ENCODE measurements at regions not wholly inside any gene's neighbourhood (a gene's known extent, or its start where the extent isn't known, plus 50 kb on each side); places are given as distances from the start of the nearest gene placed in this dataset.
"Not testable (repeated sequence)": the region's sequence is repeated elsewhere in the genome, so short reads cannot be mapped to it uniquely, and the experiment has no call there.

DNA sequence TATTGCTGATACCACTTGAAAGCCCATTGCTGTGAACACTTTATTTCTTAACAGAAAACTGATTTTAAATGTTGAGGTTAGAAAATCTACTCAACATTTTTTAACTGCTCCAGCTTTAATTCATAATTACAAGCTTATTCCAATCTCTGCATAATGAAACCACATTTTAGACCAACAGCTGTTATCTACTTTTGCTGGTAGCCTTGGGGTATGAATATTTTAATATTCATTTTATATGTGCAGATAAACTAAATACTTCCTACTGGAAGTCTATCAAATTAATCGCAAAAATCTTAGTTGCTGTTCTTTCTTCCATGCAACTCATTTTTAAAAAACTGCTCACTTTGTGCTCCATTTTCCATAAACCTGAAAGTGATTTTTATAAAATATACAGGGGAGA, 189.3 kb upstream of the SLC35B3 start:
- no peak for DNase-seq (ENCODE audit: low spot score)

DNA sequence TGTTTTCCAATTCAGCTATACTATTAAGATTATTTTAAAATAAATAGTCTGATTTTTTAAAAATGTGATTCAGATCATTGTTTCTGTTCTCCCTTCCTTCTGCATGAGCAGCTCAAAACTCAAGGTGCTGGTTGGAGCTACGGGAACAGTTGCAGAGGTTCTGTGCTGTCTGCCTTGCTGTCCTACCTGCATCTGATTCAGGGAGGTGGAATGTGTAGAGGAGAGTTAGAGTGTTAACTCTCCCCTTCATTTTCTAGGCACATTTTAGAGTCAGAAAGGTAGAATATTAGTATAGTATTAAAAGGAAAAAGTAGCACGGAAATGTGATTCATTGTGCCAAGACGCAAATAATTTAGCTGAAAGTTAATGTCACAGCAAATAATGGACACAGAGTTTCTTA, 188.1 kb upstream of the SLC35B3 start:
- DNase-seq (ENCODE audit: low spot score) = no peak

DNA sequence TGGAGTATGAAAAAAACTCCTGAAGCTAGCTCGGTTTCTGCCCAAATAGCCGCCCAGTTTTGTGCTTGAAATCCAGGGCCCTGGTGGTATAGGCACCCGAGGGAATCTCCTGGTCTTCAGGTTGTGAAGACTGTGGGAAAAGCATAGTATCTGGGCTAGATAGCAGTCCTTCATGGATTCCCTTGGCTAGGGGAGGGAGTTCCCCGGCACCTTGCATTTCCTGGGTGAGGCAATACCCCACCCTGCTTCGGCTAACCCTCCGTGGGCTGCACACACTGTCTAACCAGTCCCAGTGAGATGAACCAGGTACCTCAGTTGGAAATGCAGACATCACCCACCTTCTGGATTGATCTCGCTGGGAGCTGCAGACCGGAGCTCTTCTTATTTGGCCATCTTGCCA, 184.5 kb upstream of the SLC35B3 start:
- no peak for DNase-seq (ENCODE audit: low spot score)

DNA sequence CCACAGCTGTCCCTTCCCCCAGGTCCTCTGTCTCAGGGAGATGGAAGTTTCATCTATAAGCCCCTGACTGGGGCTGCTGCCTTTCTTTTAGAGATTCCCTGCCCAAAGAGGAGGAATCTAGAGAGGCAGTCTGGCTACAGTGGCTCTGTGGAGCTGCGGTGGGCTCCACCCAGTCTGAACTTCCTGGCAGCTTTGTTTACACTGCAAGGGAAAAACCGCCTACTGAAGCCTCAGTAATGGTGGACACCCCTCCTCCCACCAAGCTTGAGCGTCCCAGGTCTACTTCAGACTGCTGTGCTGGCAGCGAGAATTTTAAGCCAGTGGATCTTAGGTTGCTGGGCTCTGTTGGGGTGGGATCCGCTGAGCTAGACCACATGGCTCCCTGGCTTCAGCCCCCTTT, 184.1 kb upstream of the SLC35B3 start:
- not testable (repeated sequence) for DNase-seq (ENCODE audit: low spot score)

DNA sequence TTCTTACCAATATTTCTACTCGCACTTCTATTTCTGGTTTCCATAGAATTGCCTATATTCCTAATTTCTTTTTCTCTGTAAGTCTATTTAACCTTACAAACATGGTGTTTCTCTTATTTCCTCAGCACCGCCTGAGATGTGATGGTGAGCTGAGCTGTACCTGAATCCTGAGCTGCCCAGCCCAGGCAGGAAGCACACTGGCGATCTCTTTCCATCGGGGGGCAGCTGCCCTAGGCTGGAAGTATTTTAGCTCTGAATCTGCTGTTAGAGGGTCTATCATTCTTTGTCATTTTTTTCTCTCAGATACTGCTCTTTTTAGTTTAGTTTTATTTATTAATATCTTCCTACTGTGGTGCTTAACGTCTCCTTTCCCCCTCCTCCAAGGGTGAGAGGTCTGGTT, 173.4 kb upstream of the SLC35B3 start:
- no peak for DNase-seq (ENCODE audit: low spot score)

DNA sequence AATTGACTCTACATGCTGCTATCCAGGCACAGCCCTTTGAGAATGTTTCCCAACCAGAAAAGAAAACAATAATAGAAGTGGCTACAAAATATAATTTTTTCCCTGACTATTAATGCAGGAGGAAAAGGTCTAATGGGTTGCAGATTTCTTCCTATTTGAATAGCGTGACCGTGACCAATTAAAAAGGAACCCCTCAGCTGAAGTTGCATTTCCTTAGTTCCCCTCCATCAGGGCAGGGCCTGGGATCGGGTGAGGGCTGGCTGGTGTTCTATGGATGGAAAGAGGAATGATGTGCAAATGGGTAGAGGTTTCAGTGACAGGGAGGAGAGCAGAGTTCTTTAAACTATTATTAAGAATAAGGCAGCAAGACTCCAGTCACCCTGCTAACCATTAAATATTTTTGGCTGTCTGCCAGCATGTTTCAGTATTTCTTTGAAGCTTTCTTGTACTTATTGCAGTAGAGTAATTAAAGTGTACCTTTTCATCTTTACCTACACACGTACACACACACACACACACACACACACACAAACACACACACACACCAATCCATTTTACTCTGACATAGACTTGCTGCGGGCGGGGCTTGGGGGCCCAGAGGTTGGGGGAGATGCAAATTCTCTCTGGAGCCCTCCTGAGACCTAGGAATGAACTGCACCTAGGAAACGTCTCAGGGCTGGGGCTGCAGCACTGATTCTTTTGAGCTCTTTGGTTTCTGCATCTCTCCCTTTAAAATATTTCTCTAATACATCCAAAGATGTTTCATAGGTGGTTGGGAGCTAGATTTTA, 154.8 kb upstream of the SLC35B3 start:
- peak; percentile 22 for DNase-seq (ENCODE audit: low spot score)

DNA sequence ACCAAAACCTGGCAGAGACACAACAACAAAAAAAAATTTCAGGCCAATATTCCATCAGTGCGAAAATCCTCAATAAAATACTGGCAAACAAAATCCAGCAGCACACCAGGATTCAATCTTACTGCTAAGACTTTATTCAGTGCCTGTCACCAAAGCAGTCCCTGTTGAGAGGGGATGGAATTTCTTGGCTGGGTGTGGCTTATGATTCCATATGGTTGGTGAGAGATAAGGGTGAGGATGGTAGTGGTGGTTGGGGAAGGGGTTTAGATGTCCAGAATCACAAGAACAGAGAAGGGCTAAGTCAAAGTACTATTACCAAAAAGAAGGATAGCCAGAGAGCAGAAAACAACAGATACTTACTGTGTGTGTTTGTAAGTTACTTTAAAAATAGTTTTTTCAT, 152.8 kb upstream of the SLC35B3 start:
- no peak for DNase-seq (ENCODE audit: low spot score)

DNA sequence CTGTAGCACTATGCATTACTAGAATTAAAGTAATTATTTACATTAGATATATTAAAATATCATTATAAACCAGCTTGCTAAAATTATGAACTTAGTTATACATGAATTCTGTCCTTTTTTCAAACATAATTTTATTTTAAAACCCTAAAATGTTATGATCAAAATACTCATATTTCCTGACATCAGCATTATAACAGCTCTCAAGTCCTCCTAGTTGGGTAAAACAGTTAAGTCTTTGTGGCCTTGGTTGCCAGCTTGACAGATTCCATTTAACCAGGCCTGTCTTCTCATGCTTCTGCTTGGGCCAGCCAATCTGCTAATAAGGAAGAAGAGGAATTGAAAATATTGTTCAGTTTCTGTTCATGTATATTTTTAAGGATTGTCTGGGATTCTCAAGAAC, 147.9 kb upstream of the SLC35B3 start:
- no peak for DNase-seq (ENCODE audit: low spot score)

DNA sequence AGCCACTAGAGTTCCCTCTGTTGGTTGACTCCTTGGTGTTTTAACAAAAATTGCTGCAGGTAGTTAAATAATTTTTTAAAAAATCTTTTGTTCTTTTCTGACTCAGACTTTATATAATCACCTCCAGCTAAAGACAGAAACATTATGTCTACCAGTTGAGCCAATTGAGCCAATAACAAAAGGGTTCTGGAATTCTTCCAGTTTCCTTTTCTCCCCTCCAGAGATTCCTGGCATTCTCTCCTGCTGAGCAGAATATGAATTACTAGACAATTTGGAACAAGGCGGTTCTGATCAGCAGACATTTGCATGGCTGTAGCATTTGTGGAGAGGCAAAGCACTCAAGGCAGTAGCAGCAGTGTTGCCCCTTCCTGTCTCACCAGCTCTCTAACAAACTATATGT, 144.0 kb upstream of the SLC35B3 start:
- no peak for DNase-seq (ENCODE audit: low spot score)

DNA sequence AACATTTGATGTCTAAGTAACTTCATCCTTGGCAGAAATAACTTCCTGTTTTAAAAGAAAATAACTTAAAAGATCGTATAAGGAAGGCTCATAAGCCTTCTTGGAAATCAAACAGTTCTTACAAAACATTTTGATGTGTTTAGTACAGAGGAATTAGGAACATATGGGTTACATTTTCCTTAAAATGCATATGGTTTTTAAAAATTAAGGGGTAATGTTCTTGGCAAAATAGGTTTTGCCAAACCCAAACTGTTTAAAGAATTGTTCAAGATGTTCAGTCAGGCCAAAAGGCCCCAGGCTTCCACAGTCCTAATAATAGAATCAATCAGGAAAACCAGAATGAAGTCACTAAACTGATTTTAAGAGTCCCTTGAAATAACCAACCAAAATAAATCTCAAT, 142.7 kb upstream of the SLC35B3 start:
- DNase-seq (ENCODE audit: low spot score) = peak; percentile 50

DNA sequence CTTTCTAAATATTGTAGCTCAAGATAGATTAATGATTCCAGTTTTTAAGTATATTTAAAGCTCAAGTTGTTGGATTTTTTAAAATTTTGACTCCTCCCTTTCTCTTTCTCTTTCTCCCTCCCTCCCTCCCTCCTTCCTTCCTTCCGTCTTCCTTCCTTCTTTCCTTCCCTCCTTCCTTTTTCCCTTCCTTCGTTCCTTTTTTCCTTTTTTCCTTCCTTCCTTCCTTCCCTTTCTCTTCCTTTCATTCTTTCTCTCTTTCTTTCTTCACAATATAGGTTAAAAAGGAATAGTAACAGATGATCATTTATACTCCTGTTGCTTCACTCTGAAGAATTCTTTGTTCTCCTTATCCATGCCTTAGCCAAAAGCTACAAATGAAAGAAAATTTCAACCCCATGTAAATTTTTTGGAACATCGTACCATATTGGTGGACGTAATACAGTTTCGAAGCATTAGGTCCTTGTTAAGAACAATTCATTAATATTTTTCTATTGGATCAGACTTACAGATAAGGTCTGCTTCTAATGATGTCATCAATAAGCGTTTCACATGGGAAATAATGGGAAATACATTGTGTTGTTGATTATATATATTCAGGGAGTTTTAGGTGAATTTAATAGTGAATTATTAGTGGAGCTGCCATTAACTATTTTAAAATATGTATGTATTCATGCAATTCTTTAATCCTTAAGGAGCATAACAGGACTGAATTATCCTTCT, 139.6 kb upstream of the SLC35B3 start:
- no peak for DNase-seq (ENCODE audit: low spot score)

DNA sequence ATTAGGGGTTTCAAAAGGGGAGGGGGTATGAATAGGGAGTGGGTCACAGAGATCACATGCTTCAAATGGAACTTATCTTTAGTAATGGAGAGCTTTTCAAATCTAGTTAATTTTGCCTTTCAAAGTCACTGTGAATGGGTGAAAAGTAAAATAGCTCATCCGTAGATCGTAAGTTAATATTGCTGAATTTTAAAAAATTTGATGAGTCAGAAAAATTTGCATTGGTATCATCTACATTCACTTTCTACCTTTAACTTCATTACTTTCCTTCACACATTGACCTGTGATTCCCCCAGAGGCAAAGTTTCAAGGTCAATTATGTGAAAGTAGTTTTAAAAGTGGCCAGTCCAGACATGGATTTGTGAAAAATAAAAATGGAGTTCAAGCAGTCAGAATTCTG, 139.0 kb upstream of the SLC35B3 start:
- DNase-seq (ENCODE audit: low spot score) = no peak

DNA sequence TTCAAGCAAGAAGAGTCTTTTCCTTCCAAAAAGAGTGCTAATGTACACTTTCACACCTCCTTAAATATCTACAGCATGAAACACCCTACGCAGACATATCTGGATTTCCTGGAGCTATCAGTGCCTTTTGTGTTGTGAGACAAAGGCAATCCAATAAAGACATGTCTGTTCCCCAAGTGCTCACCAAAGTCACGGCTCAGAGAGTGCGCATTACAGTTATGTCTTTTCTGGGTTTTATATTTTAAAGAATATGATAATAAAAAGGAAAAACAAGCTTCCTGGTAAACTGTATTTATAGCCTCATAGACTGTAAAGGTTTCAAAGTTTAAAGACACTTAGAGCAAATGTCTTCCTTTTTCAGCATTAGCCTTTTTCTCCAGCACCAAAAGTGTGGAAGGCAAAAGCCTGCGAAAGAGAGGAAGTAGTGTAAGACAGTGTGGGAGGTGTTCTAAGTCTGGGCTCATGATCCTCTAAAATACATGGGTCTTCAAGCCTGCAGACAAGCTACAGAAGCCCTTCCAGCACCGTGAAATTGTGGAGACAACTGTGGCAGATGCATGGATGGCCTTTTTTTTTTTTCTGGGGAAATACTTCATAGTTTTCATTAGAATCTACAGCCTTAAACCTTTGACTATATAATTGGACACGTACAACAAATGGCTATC, 135.0 kb upstream of the SLC35B3 start:
- no peak for DNase-seq (ENCODE audit: low spot score)

DNA sequence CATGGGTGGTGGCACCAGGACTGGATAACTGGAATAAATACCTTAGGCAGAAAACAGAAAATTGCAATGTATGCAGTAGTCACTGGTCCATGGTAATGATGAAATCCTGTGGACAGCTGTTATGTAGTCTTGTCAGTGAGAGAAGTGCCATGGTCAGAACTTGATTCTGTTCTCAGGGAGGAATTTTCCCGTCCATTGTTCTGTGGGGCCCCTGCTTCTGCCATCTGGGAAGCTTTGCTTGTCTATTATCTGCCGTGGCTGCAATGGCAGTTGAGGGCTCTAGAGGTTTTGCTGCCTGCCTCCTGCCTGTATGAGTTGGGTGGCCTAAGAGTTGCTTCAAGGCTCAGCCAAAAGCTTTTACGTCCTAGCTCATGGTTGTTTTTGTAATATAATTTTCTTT, 126.8 kb upstream of the SLC35B3 start:
- no peak for DNase-seq (ENCODE audit: low spot score)

DNA sequence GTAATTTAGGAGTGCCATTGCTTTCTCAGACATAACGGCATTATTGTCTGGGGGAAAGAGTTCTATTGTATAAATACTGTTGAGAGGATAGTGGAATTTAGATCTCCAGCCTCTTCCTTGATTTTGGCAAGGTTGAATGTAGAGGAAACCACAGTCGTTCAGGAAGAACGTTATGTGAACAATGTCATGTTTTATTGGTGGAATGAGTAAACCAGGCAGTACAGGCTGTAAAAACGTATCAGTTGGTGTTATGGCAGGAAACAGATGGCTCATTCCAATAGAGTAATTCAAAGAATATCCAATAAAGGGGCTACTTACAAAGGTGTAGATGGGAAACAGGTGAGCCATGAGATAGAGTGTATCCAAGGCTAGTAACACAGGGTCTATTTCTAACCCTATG, 123.6 kb upstream of the SLC35B3 start:
- no peak for DNase-seq (ENCODE audit: low spot score)

DNA sequence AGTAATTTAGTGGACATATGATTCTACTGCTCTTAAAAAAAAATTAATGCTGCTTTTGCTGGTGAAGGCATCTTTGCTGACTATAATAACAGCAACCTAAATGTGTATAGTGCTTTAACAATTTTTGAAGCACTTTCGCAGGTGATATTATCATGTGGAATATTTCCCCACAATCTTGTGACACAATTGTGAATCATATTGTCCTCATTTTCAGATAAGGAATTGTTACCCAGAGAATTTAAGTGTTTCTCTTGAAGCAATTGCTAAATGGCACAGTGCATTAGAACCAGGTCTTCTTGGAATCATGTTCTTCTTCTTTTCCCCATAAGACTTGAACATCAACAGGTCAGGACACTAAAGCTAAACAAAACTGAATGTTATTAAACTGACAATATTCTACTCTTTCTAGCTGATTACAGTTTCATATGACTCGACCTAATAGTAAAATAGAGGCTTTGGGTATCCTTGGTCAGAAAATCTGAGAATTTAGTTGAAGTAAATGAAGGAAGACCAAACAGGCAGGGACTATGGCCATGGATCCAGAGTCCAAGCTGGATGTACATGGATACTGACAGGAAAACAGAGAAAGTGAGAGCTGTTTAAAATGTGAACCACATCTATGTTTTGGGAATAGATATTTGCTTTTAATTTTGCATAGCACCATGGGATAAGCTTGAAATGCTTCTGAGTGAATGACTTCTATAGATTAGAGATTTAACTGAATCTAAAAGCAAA, 121.8 kb upstream of the SLC35B3 start:
- DNase-seq (ENCODE audit: low spot score) = no peak

DNA sequence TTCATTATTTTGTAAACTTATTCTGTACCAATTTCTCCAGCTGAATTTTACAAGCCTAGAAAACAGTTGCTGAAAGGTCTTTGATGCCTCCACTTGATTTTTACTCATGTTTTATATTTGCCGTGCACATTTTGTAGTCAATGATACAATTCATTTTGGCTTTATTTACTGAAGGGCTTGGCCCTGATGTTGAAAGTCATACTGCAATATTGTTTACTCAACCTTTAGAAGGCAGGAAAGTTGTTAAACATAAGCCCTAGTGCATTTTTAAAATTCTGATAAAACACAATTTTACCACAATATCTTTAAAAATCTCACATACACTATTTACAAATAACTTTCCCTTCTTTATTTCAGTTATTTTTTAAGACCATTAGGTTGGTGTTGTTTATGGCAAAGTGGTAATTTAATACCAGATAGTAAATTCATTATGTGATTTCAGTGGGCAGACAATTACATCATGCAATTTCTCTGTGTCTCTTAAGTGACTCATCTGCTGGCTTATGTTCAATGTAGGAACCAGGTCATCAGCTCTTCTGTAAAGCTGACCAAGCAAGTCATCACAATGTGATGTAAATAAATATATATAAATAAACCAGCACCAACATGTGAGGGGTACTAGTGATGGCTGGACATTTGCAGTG, 121.1 kb upstream of the SLC35B3 start:
- DNase-seq (ENCODE audit: low spot score) = peak; percentile 28

DNA sequence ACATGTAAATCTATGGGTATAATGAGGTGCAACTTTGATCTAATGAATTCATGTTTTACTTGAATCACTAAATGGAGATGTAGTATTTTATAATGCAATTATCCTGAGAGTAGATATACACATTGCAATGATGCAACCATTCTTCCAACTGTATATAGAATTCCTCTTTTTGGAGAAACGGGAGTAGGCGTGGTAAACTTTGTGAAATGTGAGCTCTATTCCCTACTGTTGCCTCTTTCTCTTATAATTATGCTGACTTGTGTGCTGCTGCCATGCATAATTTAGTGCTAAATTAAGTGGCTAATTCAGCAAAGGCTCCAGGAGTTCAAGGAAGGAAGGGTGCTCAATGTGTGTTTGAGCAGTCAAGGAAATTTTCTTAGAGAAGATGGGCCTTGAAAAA, 116.6 kb upstream of the SLC35B3 start:
- no peak for DNase-seq (ENCODE audit: low spot score)

DNA sequence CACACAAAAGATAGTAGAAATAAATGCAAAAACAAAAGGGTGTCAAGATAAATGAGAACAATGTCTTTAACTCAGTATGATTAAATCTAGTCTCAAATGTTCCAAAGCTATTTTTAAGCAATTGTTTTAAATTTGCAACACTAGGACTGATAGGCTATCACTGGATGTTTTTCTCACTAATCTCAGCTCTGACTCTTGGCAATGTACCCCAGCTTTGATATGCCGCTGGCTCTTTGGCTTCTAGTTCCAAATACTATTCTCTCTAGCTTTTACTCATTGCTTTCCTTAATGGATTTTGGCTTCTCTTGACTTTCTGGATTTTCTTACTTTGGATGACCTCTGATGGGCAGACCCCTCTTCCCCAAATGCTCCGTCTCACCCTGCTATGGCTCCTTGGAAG, 116.0 kb upstream of the SLC35B3 start:
- no peak for DNase-seq (ENCODE audit: low spot score)

DNA sequence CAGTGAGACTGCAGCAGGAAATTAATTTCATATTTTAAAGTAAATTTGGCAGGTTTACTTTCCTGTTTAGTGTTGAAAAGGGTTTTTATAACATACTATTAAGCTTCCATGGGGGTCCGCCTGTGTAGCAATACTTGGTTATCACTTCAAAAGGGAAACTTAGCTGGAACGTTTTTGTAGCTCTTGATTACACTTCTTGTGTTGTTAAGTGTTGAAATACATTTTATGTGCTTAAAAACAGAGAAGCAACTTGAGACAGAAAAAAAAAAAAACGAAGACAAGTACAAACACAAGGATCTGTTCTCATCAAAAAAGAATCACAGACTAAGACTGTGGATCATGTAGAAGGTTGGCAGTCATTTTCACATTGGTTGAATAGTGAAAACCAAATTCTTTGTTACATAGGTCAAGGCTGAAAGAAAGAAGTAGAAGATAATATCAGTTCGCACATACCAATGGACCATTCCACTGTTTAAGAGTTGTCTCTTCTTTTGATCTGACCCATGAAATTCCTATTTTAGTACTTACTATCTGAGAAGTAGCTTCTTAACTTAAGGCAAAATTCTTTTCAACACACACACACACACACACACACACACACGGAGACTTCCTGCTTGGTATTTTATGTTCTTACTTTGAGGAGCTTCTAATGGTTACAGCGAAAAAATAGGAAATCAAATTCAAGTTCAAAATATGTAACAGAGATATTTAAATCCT, 113.9 kb upstream of the SLC35B3 start:
- peak; percentile 44 for DNase-seq (ENCODE audit: low spot score)

DNA sequence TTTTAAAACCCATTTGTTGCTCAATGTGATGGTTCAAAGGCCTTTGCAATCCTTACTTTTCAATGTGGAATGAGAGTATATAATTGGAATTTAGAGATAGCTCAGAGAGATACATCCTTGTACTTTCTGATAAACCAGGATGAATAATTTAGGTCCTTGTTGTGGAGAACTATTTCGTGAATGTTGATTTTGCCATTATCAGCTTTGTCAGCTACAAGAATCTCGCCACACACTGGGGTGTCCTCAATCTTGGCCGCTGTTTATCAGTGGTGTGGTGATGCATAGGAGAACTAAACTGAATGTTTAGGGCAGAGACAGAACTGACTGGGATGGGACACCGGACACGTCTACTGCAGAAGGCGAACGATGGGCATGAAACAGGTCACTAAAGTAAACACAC, 111.2 kb upstream of the SLC35B3 start:
- no peak for DNase-seq (ENCODE audit: low spot score)
